ENCODE measurements at regions not wholly inside any gene's neighbourhood (a gene's known extent, or its start where the extent isn't known, plus 50 kb on each side); places are given as distances from the start of the nearest gene placed in this dataset.
A peak's percentile ranks its signal among the peaks of the same experiment; 100 is the strongest.

GRCh38 chr5:73291873-73292272 lies 118.9 kb downstream of the TMEM174 start:
- DNase-seq (ENCODE audit: low spot score), result no peak

GRCh38 chr5:73290242-73290641 lies 117.2 kb downstream of the TMEM174 start:
- DNase-seq (ENCODE audit: low spot score), result no peak

- DNase-seq (ENCODE audit: low spot score), result no peak
These were observed 116.1 kb downstream of the TMEM174 start for GRCh38 chr5:73288803-73289720.

- no peak for DNase-seq (ENCODE audit: low spot score)
These were observed 113.9 kb downstream of the TMEM174 start for GRCh38 chr5:73286896-73287295.

DNA sequence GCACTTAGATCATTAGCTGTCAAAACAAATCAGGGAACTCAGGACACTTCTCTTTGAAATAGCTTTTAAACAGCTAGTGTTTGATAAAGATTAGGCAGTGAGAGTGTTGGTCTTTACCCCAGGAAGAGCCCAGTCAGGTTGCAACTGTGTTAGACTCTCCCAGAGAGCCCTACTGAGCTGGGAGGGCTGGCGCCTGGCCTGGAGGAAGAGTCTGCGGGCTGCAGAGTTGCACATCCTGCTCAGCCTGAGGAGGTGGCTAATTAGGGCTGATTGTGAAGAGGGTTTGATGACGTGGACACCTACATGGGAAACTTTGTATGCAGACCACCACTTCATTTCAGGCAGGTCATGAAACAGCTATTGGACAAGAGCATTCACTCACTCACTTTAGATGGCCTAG lies 112.0 kb downstream of the TMEM174 start:
- DNase-seq (ENCODE audit: low spot score), result no peak

DNA sequence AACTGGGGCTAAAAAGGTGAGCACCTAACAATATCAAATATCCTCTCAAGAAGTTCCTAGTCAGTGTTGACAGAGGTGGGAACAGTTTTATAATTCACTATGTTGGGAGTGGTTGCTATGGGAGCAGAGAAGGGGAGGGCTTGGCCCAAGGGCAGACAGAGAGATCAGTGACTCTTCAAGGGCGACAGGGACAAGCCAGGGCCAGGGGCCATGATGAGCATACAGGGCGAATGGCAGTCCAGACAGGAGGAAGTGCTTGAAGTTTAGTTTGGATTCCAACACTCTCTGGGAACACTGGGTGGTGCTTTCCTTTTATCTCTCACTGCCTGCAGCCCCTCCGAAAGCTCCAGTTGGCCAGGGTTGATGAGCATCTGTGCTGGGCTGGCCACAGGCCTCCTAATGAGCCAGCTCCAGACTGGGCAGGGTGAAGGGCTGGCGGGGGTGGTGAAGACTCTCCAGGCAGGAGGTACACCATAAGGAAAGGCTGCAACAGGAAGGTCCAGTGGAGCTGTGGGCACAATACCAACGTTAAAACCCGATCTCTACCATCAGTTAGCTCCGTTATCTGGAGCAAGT lies 111.3 kb downstream of the TMEM174 start:
- DNase-seq (ENCODE audit: low spot score), result no peak

GRCh38 chr5:73282923-73283322 lies 109.9 kb downstream of the TMEM174 start:
- DNase-seq (ENCODE audit: low spot score), result no peak

DNA sequence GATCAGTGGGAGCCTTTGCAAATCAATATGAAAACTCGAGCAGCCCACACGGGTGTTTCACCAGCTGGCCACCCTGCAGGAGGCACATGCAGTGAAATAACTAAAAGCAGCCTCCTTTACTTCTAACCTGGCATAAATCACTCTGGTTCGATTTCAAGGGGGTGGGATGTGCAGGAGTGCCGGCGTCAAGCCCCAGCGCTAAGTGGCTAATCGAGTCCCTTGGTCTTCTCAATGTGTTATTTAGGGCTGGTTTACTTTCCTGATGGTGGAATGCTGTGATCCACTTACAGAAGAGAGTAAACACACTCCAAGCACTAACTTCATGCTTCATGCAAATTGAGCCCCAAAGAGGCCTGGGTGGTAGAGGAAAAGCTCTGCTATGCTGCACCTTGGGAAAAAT lies 109.4 kb downstream of the TMEM174 start:
- no peak for DNase-seq (ENCODE audit: low spot score)

DNA sequence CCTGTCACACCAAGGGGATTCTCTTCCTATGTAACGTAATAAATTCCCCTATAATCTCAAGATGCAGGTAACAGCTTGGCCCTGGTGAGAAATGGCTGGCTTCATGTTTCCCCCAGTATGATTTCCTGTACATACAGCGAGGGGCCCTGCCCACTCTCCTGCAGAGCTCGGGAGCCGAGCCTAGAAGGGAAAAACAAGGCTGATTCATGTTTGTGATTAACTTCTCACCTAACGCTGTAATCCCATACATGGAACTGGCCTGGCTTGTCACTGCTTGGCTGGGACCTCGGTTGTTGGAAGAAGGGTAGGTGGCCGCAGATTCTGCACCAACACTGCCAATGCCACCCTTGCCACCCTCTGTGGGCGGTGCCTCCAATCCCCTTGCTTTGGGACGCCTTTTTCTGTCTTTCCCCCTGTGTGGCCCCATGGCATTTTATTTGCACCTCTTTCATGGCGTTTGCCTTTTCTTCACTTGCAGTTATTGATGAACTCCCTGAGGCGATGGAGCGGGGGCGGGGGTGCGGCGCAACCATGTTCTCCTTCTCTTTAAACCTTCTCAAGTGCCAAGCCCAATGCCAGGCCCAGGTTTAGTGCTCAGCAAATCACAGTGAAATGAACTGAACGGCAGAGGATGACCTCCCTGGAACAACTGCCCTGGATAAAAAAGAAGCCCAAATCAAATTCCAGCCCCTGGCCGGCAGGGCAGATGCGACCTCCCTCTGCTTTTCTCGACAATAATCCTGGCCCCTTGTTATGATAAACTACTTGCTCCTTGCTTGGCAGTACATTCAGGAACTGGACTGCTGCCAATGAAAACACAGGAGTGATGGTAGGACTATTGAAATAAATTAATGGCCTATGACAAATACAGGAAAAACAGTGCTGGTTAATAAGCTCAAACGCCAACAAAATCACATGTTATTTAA lies 108.1 kb downstream of the TMEM174 start:
- DNase-seq (ENCODE audit: low spot score), result no peak

DNA sequence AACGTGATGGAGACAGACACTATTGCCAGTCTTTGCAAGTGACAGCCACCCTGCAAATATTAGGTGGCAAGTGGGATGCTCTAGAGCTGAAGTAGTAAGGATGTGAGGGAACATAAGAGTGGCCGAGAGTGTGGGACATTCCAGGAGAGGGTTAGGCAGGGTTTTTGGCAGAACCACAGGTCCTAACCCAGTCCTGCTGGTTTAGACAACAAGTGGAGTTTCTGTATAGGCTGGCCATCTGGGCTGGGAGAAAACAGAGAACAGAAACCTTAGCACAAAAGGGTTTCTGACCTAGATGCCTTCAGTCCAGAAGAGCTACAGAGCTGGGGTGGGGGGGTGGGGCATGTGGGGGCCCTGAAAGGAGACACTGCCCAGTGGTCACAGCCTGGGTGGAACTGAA lies 107.4 kb downstream of the TMEM174 start:
- no peak for DNase-seq (ENCODE audit: low spot score)

- DNase-seq (ENCODE audit: low spot score), result no peak
These were observed 106.8 kb downstream of the TMEM174 start for GRCh38 chr5:73279805-73280204.

DNA sequence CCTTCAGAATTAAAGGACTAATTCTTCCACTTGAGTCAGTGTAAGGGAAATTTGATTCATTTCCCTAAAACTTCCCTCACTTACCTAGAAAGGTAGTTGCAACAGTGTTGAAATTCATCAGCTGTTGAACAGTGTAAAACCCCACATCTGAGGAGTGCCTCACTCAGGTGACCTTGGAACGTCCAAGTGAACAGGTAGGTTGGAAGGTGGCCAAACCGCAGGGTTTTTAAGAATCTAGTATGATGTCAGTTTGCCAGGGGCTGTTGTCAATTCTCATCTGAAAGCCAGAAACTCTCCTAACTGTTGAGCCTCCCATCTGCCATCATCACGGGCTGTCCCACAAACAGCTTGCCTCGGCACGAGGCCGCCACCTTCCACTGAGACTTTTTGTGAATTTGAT lies 105.7 kb downstream of the TMEM174 start:
- DNase-seq (ENCODE audit: low spot score), result no peak

GRCh38 chr5:73274881-73275663 lies 102.1 kb downstream of the TMEM174 start:
- DNase-seq (ENCODE audit: low spot score), result peak; percentile 87

DNA sequence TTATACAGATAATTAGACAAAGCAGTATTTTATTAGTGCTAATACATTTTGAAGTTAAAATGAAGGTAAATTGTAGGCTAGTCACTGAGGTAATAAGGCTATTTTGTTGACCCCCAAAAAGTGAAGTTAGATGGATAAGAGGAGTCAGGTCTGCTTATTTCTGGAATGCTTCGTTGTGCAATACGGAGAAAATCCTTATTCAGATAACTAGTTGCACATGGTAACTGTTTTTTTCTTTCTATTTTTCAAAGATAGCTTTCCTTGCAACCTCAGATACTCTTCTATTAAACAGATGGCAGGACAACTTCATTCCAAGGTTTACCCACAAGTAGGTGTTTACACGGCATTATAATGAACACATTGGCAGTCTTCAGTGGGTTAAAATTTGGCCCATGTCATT lies 101.1 kb downstream of the TMEM174 start:
- no peak for DNase-seq (ENCODE audit: low spot score)

GRCh38 chr5:73273379-73274050 lies 100.5 kb downstream of the TMEM174 start:
- DNase-seq (ENCODE audit: low spot score), result no peak

DNA sequence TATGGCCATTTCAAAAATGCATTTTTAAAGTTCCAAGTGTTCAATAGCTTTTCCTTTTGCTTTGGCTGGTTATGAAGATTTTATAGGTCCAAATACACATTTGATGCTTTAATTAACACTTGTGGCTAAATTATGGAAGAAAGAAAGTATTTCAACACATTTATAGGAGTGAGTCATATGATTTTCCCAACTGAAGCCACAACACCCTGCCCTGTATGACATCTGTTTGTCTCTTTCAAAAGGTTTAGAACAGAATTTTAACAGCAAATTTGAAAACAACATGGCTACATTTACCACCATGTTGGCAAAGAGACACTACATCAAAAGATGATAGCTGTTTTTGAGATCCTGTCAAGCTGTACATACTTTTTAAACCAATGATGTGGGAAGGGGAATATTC lies 99.4 kb downstream of the TMEM174 start:
- DNase-seq (ENCODE audit: low spot score), result no peak

DNA sequence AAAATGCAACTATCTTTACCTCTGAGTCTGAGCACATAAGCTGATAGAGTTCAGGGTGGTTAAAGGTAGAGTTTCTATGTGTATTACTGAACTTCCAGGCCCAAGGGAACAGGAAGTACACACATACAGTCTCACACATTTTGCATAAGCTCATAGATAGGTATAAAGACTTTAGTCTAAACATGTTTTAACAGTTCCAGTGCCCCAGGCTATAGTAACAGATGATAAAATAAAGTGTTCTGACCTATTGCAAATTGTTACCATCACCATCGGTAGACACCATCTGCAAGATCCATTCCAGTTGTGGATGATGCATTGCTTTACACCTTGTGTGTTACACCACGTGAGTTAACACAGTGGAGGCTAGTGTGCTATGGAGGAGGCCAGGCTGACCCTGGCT lies 95.8 kb downstream of the TMEM174 start:
- no peak for DNase-seq (ENCODE audit: low spot score)

DNA sequence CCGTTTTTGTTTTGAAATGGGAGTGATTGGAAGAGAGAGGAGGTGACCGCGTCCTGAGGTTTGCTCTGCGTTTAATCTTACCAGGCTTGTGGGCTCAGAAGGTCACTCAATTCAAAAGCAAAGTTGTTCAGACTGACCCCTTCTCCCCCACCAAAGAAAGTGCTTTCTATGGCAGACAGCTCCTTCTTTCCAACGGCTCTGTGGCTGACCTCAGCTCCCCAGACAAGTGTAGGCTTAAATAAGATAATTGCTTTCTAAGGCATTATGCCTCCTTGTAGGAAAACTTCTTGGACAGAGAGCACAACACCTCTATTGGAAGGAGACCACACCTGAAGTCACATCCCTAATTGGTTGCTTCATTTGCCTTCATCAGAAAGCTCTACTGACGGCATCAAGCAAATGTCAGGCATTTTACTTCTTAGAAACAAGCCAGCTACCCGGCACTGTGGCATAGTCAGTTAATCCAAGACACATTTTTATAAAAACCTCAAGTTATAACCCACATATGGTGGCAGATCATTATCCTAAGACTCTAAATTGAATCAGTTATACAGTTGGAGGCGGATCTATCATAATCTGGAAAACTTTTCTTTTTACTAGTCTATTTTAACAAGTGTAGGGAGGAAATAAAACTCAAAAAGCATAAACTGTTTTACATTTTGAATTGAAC lies 94.9 kb downstream of the TMEM174 start:
- DNase-seq (ENCODE audit: low spot score), result no peak

DNA sequence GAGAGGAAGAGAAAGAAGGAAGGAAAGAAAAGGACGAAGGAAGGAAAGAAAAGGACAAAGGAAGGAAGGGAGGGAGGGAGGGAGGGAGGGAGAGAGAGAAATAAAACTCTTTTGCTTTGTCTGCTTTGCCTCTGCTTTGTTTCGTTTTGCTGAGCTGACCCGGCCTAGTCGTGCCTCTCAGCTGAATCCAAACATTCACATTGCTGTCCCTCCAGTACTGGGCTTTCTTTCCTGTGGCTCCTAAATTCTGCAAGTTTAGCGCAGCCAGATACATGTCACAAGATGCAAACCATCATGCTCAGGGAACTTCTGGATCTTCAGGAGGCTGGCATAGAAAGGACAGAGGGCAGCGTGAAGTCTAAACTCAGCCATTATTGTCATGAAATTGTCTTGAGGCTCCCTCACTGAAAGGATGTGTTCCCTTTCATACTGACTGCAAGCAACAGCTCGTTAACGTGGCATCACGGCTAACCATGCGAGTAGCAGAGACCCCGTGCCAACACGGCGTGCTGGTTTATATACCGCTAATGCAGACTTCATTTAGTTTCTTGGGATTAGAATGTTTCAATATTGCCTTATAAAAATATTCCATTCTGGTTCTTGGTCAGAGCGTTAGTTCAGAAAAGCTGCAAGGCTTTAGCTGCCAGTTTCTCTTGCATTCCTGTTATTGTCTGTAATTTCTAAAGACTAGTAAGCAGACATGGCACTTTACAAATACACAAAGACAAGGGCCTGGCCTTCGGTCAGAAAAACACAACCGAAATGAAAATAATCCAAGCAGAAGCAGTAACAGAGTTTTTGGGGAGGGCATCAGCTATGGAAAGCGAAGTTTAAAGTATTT lies 94.2 kb downstream of the TMEM174 start:
- no peak for DNase-seq (ENCODE audit: low spot score)

Measured in globus pallidus (tissue), 1 donor.